CD4-positive, alpha-beta T cell treated with Interferon alpha-2 for 1 hour (primary cell): ENCODE measurements at regions not wholly inside any gene's neighbourhood (a gene's known extent, or its start where the extent isn't known, plus 50 kb on each side); places are given as distances from the start of the nearest gene placed in this dataset.
"Not testable (repeated sequence)": the region's sequence is repeated elsewhere in the genome, so short reads cannot be mapped to it uniquely, and the experiment has no call there.

Experiments
- DNase-seq, 2 donors: peaks; one replicate each; pipeline ENCODE4 v3.0.0-alpha.2; 2020 to 2022

GRCh38 chr14:19172745-19173144 lies 205.5 kb downstream of the POTEM start:
- DNase-seq: not testable (repeated sequence)

GRCh38 chr14:19173188-19173587 lies 206.0 kb downstream of the POTEM start:
- DNase-seq: not testable (repeated sequence)

- DNase-seq: not testable (repeated sequence)
These were observed 210.2 kb downstream of the POTEM start for GRCh38 chr14:19177435-19177834.

GRCh38 chr14:19180297-19180696 lies 213.1 kb downstream of the POTEM start:
- DNase-seq: not testable (repeated sequence)

GRCh38 chr14:19180881-19181280 lies 213.6 kb downstream of the POTEM start:
- not testable (repeated sequence) for DNase-seq

GRCh38 chr14:19195146-19195545 lies 227.9 kb downstream of the POTEM start:
- DNase-seq: not testable (repeated sequence)

- DNase-seq: not testable (repeated sequence)
These were observed 230.4 kb downstream of the POTEM start for GRCh38 chr14:19197488-19198234.

GRCh38 chr14:19198341-19198740 lies 231.1 kb downstream of the POTEM start:
- DNase-seq: not testable (repeated sequence)

GRCh38 chr14:19201394-19202052 lies 232.6 kb downstream of the POTEG start:
- DNase-seq: not testable (repeated sequence)

GRCh38 chr14:19202053-19202442 lies 232.1 kb downstream of the POTEG start:
- DNase-seq: not testable (repeated sequence)

GRCh38 chr14:19203250-19203972 lies 230.7 kb downstream of the POTEG start:
- DNase-seq: not testable (repeated sequence)

GRCh38 chr14:19204827-19205226 lies 229.3 kb downstream of the POTEG start:
- not testable (repeated sequence) for DNase-seq

GRCh38 chr14:19216480-19216879 lies 217.7 kb downstream of the POTEG start:
- DNase-seq: not testable (repeated sequence)

GRCh38 chr14:19219423-19219822 lies 214.7 kb downstream of the POTEG start:
- not testable (repeated sequence) for DNase-seq

GRCh38 chr14:19231421-19231820 lies 202.7 kb downstream of the POTEG start:
- not testable (repeated sequence) for DNase-seq

GRCh38 chr14:19234059-19234458 lies 200.1 kb downstream of the POTEG start:
- not testable (repeated sequence) for DNase-seq

- DNase-seq: not testable (repeated sequence)
These were observed 196.5 kb downstream of the POTEG start for GRCh38 chr14:19237656-19238055.

- DNase-seq: not testable (repeated sequence)
These were observed 195.6 kb downstream of the POTEG start for GRCh38 chr14:19238584-19238983.

- DNase-seq: not testable (repeated sequence)
These were observed 194.2 kb downstream of the POTEG start for GRCh38 chr14:19239981-19240380.

GRCh38 chr14:19240387-19240786 lies 193.8 kb downstream of the POTEG start:
- DNase-seq: not testable (repeated sequence)

- DNase-seq: not testable (repeated sequence)
These were observed 192.7 kb downstream of the POTEG start for GRCh38 chr14:19241451-19241850.

- DNase-seq: not testable (repeated sequence)
These were observed 191.6 kb downstream of the POTEG start for GRCh38 chr14:19242529-19242928.

GRCh38 chr14:19266908-19267307 lies 167.2 kb downstream of the POTEG start:
- DNase-seq: not testable (repeated sequence)
